GM04503 (cell line): ENCODE measurements at regions not wholly inside any gene's neighbourhood (a gene's known extent, or its start where the extent isn't known, plus 50 kb on each side); places are given as distances from the start of the nearest gene placed in this dataset.
"Not testable (repeated sequence)": the region's sequence is repeated elsewhere in the genome, so short reads cannot be mapped to it uniquely, and the experiment has no call there.

ENCODE experiments used
- DNase-seq: peaks from one replicate; pipeline ENCODE4 v3.0.0-alpha.2; 2012; ENCODE audit warnings: low read depth

- DNase-seq: peak; percentile 68
Observed at GRCh38 chr2:95686056-95686825, 94.4 kb downstream of the TRIM43 start.

- DNase-seq: peak; percentile 60
Observed at GRCh38 chr2:95687852-95688251, 96.1 kb downstream of the TRIM43 start.

- not testable (repeated sequence) for DNase-seq
Observed at GRCh38 chr2:95691210-95691609, 99.4 kb downstream of the TRIM43 start.

- not testable (repeated sequence) for DNase-seq
Observed at GRCh38 chr2:95693071-95693846, 101.5 kb downstream of the TRIM43 start.

- DNase-seq: no peak
Observed at GRCh38 chr2:95695613-95696012, 103.8 kb downstream of the TRIM43 start.

GRCh38 chr2:95698146-95698545 is 106.3 kb downstream of the TRIM43 start:
- no peak for DNase-seq

GRCh38 chr2:95699201-95700184 is 107.7 kb downstream of the TRIM43 start:
- DNase-seq: not testable (repeated sequence)

GRCh38 chr2:95700519-95700918 is 108.7 kb downstream of the TRIM43 start:
- DNase-seq: no peak

GRCh38 chr2:95702471-95702870 is 110.7 kb downstream of the TRIM43 start:
- no peak for DNase-seq

- not testable (repeated sequence) for DNase-seq
Observed at GRCh38 chr2:95707161-95707560, 115.4 kb downstream of the TRIM43 start.

GRCh38 chr2:95707837-95708236 is 116.0 kb downstream of the TRIM43 start:
- DNase-seq: no peak

- DNase-seq: no peak
Observed at GRCh38 chr2:95709831-95710230, 118.0 kb downstream of the TRIM43 start.

- DNase-seq: not testable (repeated sequence)
Observed at GRCh38 chr2:95713470-95714177, 121.8 kb downstream of the TRIM43 start.

GRCh38 chr2:95714398-95714797 is 122.6 kb downstream of the TRIM43 start:
- DNase-seq: not testable (repeated sequence)

- DNase-seq: no peak
Observed at GRCh38 chr2:95719473-95720060, 127.8 kb downstream of the TRIM43 start.

GRCh38 chr2:95721726-95722125 is 129.9 kb downstream of the TRIM43 start:
- DNase-seq: no peak

GRCh38 chr2:95722131-95722697 is 130.4 kb downstream of the TRIM43 start:
- no peak for DNase-seq

GRCh38 chr2:95723627-95724210 is 131.9 kb downstream of the TRIM43 start:
- DNase-seq: not testable (repeated sequence)

GRCh38 chr2:95725191-95725590 is 133.4 kb downstream of the TRIM43 start:
- DNase-seq: not testable (repeated sequence)

GRCh38 chr2:95725677-95726076 is 133.9 kb downstream of the TRIM43 start:
- DNase-seq: not testable (repeated sequence)
